HG02588 (cell line): ENCODE measurements at regions not wholly inside any gene's neighbourhood (a gene's known extent, or its start where the extent isn't known, plus 50 kb on each side); places are given as distances from the start of the nearest gene placed in this dataset.
"Not testable (repeated sequence)": the region's sequence is repeated elsewhere in the genome, so short reads cannot be mapped to it uniquely, and the experiment has no call there.

Experiments used
- ATAC-seq: cut with Tn5 transposase; IDR thresholded peaks from one replicate; pipeline ENCODE4 v1.9.1; 2021; ENCODE audit warnings: mild to moderate bottlenecking, moderate library complexity; ENCODE audit not compliant: unreplicated experiment

- ATAC-seq: no peak
These were observed 87.3 kb downstream of the ARL4C start for GRCh38 chr2:234409590-234409989.

- no peak for ATAC-seq
These were observed 90.8 kb downstream of the ARL4C start for GRCh38 chr2:234406085-234406484.

- no peak for ATAC-seq
These were observed 91.4 kb downstream of the ARL4C start for GRCh38 chr2:234405462-234405861.

GRCh38 chr2:234404957-234405356 lies 91.9 kb downstream of the ARL4C start:
- ATAC-seq: no peak

- ATAC-seq: no peak
These were observed 93.1 kb downstream of the ARL4C start for GRCh38 chr2:234403751-234404150.

GRCh38 chr2:234403074-234403473 lies 93.8 kb downstream of the ARL4C start:
- no peak for ATAC-seq

GRCh38 chr2:234401426-234401825 lies 95.5 kb downstream of the ARL4C start:
- no peak for ATAC-seq

GRCh38 chr2:234399451-234400246 lies 97.2 kb downstream of the ARL4C start:
- no peak for ATAC-seq

GRCh38 chr2:234398531-234398930 lies 98.3 kb downstream of the ARL4C start:
- no peak for ATAC-seq

- no peak for ATAC-seq
These were observed 100.9 kb downstream of the ARL4C start for GRCh38 chr2:234395891-234396420.

GRCh38 chr2:234394450-234394849 lies 102.4 kb downstream of the ARL4C start:
- no peak for ATAC-seq

GRCh38 chr2:234393354-234393753 lies 103.5 kb downstream of the ARL4C start:
- no peak for ATAC-seq

GRCh38 chr2:234392041-234392615 lies 104.8 kb downstream of the ARL4C start:
- ATAC-seq: no peak

- ATAC-seq: no peak
These were observed 105.3 kb downstream of the ARL4C start for GRCh38 chr2:234391625-234392024.

GRCh38 chr2:234389661-234390060 lies 107.2 kb downstream of the ARL4C start:
- not testable (repeated sequence) for ATAC-seq

GRCh38 chr2:234388591-234388990 lies 108.3 kb downstream of the ARL4C start:
- ATAC-seq: no peak

- no peak for ATAC-seq
These were observed 109.9 kb downstream of the ARL4C start for GRCh38 chr2:234386971-234387370.

- ATAC-seq: no peak
These were observed 114.8 kb downstream of the ARL4C start for GRCh38 chr2:234382131-234382530.

- not testable (repeated sequence) for ATAC-seq
These were observed 117.9 kb downstream of the ARL4C start for GRCh38 chr2:234378958-234379357.

GRCh38 chr2:234378440-234378839 lies 118.4 kb downstream of the ARL4C start:
- ATAC-seq: no peak

- no peak for ATAC-seq
These were observed 119.0 kb downstream of the ARL4C start for GRCh38 chr2:234377761-234378391.

GRCh38 chr2:234376229-234376628 lies 120.7 kb downstream of the ARL4C start:
- ATAC-seq: no peak
